ENCODE measurements at regions not wholly inside any gene's neighbourhood (a gene's known extent, or its start where the extent isn't known, plus 50 kb on each side); places are given as distances from the start of the nearest gene placed in this dataset.

GRCh38 chr7:68663392-68663791 is 934.9 kb upstream of the AUTS2 start:
- DNase-seq (ENCODE audit: low spot score) = no peak

- no peak for DNase-seq (ENCODE audit: low spot score)
Measured at GRCh38 chr7:68671046-68671445, 927.2 kb upstream of the AUTS2 start.

GRCh38 chr7:68671671-68672070 is 926.6 kb upstream of the AUTS2 start:
- no peak for DNase-seq (ENCODE audit: low spot score)

- DNase-seq (ENCODE audit: low spot score) = no peak
Measured at GRCh38 chr7:68674826-68675225, 923.4 kb upstream of the AUTS2 start.

GRCh38 chr7:68676813-68677535 is 921.3 kb upstream of the AUTS2 start:
- DNase-seq (ENCODE audit: low spot score) = no peak

- no peak for DNase-seq (ENCODE audit: low spot score)
Measured at GRCh38 chr7:68678196-68678595, 920.1 kb upstream of the AUTS2 start.

- DNase-seq (ENCODE audit: low spot score) = no peak
Measured at GRCh38 chr7:68679459-68680234, 918.6 kb upstream of the AUTS2 start.

- no peak for DNase-seq (ENCODE audit: low spot score)
Measured at GRCh38 chr7:68680235-68680872, 917.9 kb upstream of the AUTS2 start.

GRCh38 chr7:68682910-68683309 is 915.4 kb upstream of the AUTS2 start:
- DNase-seq (ENCODE audit: low spot score) = no peak

GRCh38 chr7:68684246-68684839 is 913.9 kb upstream of the AUTS2 start:
- DNase-seq (ENCODE audit: low spot score) = no peak

GRCh38 chr7:68684996-68685395 is 913.3 kb upstream of the AUTS2 start:
- no peak for DNase-seq (ENCODE audit: low spot score)

GRCh38 chr7:68688416-68689086 is 909.7 kb upstream of the AUTS2 start:
- DNase-seq (ENCODE audit: low spot score) = no peak

GRCh38 chr7:68689087-68689433 is 909.2 kb upstream of the AUTS2 start:
- no peak for DNase-seq (ENCODE audit: low spot score)

GRCh38 chr7:68691261-68692216 is 906.7 kb upstream of the AUTS2 start:
- DNase-seq (ENCODE audit: low spot score) = no peak

- no peak for DNase-seq (ENCODE audit: low spot score)
Measured at GRCh38 chr7:68692511-68692910, 905.8 kb upstream of the AUTS2 start.

GRCh38 chr7:68694656-68695055 is 903.6 kb upstream of the AUTS2 start:
- no peak for DNase-seq (ENCODE audit: low spot score)

GRCh38 chr7:68697796-68698280 is 900.4 kb upstream of the AUTS2 start:
- no peak for DNase-seq (ENCODE audit: low spot score)

GRCh38 chr7:68699090-68699711 is 899.1 kb upstream of the AUTS2 start:
- DNase-seq (ENCODE audit: low spot score) = no peak

- no peak for DNase-seq (ENCODE audit: low spot score)
Measured at GRCh38 chr7:68700414-68700813, 897.9 kb upstream of the AUTS2 start.

- DNase-seq (ENCODE audit: low spot score) = no peak
Measured at GRCh38 chr7:68706291-68706690, 892.0 kb upstream of the AUTS2 start.
